Esophagus (tissue), 2 donors: ENCODE measurements at regions not wholly inside any gene's neighbourhood (a gene's known extent, or its start where the extent isn't known, plus 50 kb on each side); places are given as distances from the start of the nearest gene placed in this dataset.

Experiments
- H3K27ac ChIP-seq, 2 donors: one replicate each; pipeline ENCODE4 v1.5.1; 2013; ENCODE audit warnings: low read depth in 2 of 2, mild to moderate bottlenecking in 2 of 2, inconsistent platforms in 1 of 2, low read length in 1 of 2, moderate library complexity in 1 of 2
- H3K27me3 ChIP-seq, 2 donors: one replicate each; pipeline ENCODE4 v1.6.1; 2013; ENCODE audit warnings: low read length in 2 of 2, control low read depth in 1 of 2, mild to moderate bottlenecking in 1 of 2; ENCODE audit not compliant: insufficient read depth in 2 of 2, control insufficient read depth in 1 of 2
- H3K36me3 ChIP-seq, 2 donors: one replicate each; pipeline ENCODE4 v1.6.1; 2013; ENCODE audit warnings: low read length in 1 of 2; ENCODE audit not compliant: control insufficient read depth in 2 of 2, insufficient read depth in 2 of 2
- H3K4me1 ChIP-seq, 2 donors: one replicate each; pipeline ENCODE4 v1.6.1; 2013; ENCODE audit warnings: low read length in 1 of 2; ENCODE audit not compliant: control insufficient read depth in 2 of 2, insufficient read depth in 2 of 2
- H3K4me3 ChIP-seq, 2 donors: one replicate each; pipeline ENCODE4 v1.5.1; 2013; ENCODE audit warnings: low read length in 2 of 2, mild to moderate bottlenecking in 2 of 2, low read depth in 1 of 2, moderate library complexity in 1 of 2
- H3K9me3 ChIP-seq, 2 donors: one replicate each; pipeline ENCODE4 v1.6.1; 2013; ENCODE audit warnings: mild to moderate bottlenecking in 2 of 2, low read depth in 1 of 2, low read length in 1 of 2, moderate library complexity in 1 of 2; ENCODE audit not compliant: control insufficient read depth in 2 of 2, insufficient read depth in 1 of 2
- WGBS, 2 donors: extraction: QIAGEN DNeasy Blood & Tissue Kit; methylation state at CpG; one replicate each; pipeline ENCODE4 v1.1.7; 2013; 5-methylcytosine and 5-hydroxymethylcytosine counted together
- donor health status: healthy with polysubstance abuse.
- donor health status: Bipolar disorder and iron deficiency.

- H3K4me1 ChIP-seq = peaks cover 7 to 8% of the 10 kb centered on the region in 2 donors
- H3K27me3 ChIP-seq = no peaks in the 10 kb centered on the region
- WGBS, 2 donors = 22 to 37% methylated on average over 8 of the region's 8 CpGs
- H3K36me3 ChIP-seq = no peaks in the 10 kb centered on the region
- H3K4me3 ChIP-seq = no peak overlapping the region
- H3K27ac ChIP-seq = peak overlapping the region; percentile 57 to 82
- no peaks in the 10 kb centered on the region for H3K9me3 ChIP-seq
Observed at GRCh38 chr10:21336476-21337170, 188.9 kb downstream of the SKIDA1 start.

GRCh38 chr10:21334891-21335696, 190.4 kb downstream of the SKIDA1 start:
- Histone ChIP-seq H3K4me3 (no peak overlapping the region), H3K27ac (peak overlapping the region; percentile 2 to 55), H3K27me3 (no peaks in the 10 kb centered on the region), H3K36me3 (no peaks in the 10 kb centered on the region), H3K9me3 (no peaks in the 10 kb centered on the region), H3K4me1 (peaks cover 7 to 8% of the 10 kb centered on the region in 2 donors)
- WGBS, 2 donors = 31 to 52% methylated on average over 14 of the region's 14 CpGs

GRCh38 chr10:21330628-21331020, 194.9 kb downstream of the SKIDA1 start:
- H3K9me3 ChIP-seq = no peaks in the 10 kb centered on the region
- H3K27me3 ChIP-seq = no peaks in the 10 kb centered on the region
- H3K36me3 ChIP-seq = no peaks in the 10 kb centered on the region
- no peaks in the 10 kb centered on the region for H3K4me1 ChIP-seq
- H3K27ac ChIP-seq = no peak overlapping the region
- 49 to 56% methylated on average over 6 of the region's 6 CpGs for WGBS, 2 donors
- H3K4me3 ChIP-seq = no peak overlapping the region

GRCh38 chr10:21329995-21330627, 195.4 kb downstream of the SKIDA1 start:
- no peak overlapping the region for H3K27ac ChIP-seq
- WGBS, 2 donors = 41 to 43% methylated on average over 4 of the region's 4 CpGs

GRCh38 chr10:21327289-21327993, 198.0 kb downstream of the SKIDA1 start:
- H3K27ac ChIP-seq = no peak overlapping the region
- no peaks in the 10 kb centered on the region for H3K4me1 ChIP-seq
- H3K27me3 ChIP-seq = no peaks in the 10 kb centered on the region
- no peaks in the 10 kb centered on the region for H3K36me3 ChIP-seq
- no peak overlapping the region for H3K4me3 ChIP-seq
- no peaks in the 10 kb centered on the region for H3K9me3 ChIP-seq
- 60 to 66% methylated on average over 10 of the region's 10 CpGs for WGBS, 2 donors

More at GRCh38 chr10:21329995-21330627, 195.4 kb downstream of the SKIDA1 start:
- Histone ChIP-seq H3K4me3 (no peak overlapping the region), H3K36me3 (no peaks in the 10 kb centered on the region), H3K9me3 (no peaks in the 10 kb centered on the region), H3K4me1 (no peaks in the 10 kb centered on the region), H3K27me3 (no peaks in the 10 kb centered on the region)

GRCh38 chr10:21326594-21327288, 198.7 kb downstream of the SKIDA1 start:
- no peak overlapping the region for H3K4me3 ChIP-seq
- H3K27ac ChIP-seq = no peak overlapping the region
- no peaks in the 10 kb centered on the region for H3K9me3 ChIP-seq
- 90 to 91% methylated on average over 5 of the region's 5 CpGs for WGBS, 2 donors
- H3K4me1 ChIP-seq = no peaks in the 10 kb centered on the region
- H3K36me3 ChIP-seq = no peaks in the 10 kb centered on the region
- no peaks in the 10 kb centered on the region for H3K27me3 ChIP-seq

- H3K9me3 ChIP-seq = no peaks in the 10 kb centered on the region
- no peak overlapping the region for H3K27ac ChIP-seq
- H3K4me3 ChIP-seq = no peak overlapping the region
- no peaks in the 10 kb centered on the region for H3K27me3 ChIP-seq
- peaks cover 0 to 7% of the 10 kb centered on the region in 2 donors for H3K4me1 ChIP-seq
- no peaks in the 10 kb centered on the region for H3K36me3 ChIP-seq
- WGBS, 2 donors = 73 to 74% methylated on average over 15 of the region's 15 CpGs
Observed at GRCh38 chr10:21318540-21319167, 206.8 kb downstream of the SKIDA1 start.

- Histone ChIP-seq H3K27me3 (no peaks in the 10 kb centered on the region), H3K4me3 (no peak overlapping the region), H3K9me3 (no peaks in the 10 kb centered on the region), H3K27ac (no peak overlapping the region), H3K4me1 (peaks cover 0 to 7% of the 10 kb centered on the region in 2 donors), H3K36me3 (no peaks in the 10 kb centered on the region)
- WGBS, 2 donors = 88 to 89% methylated on average over 3 of the region's 3 CpGs
Observed at GRCh38 chr10:21317902-21318301, 207.6 kb downstream of the SKIDA1 start.
